OCI-LY1 (cell line): ENCODE measurements at regions not wholly inside any gene's neighbourhood (a gene's known extent, or its start where the extent isn't known, plus 50 kb on each side); places are given as distances from the start of the nearest gene placed in this dataset.

Source experiments
- H2AFZ ChIP-seq: fragments of 200-600 bp; sonication (generic), shearing (Covaris generic); 2 replicates; pipeline ENCODE4 v1.6.0; 2014; ENCODE audit warnings: antibody characterized with exemption, mild to moderate bottlenecking, low read length
- H3F3A ChIP-seq: fragments of 200-600 bp; sonication (generic), shearing (Covaris generic); 2 replicates; pipeline ENCODE4 v1.6.0; 2014; ENCODE audit warnings: mild to moderate bottlenecking, antibody characterized with exemption, low read length, moderate library complexity; ENCODE audit not compliant: insufficient read depth
- H3K27ac ChIP-seq: fragments of 200-600 bp; sonication (generic); 2 replicates; pipeline ENCODE4 v1.5.1; 2014; ENCODE audit warnings: low read length, mixed run types, mild to moderate bottlenecking, low read depth; ENCODE audit not compliant: poor library complexity, severe bottlenecking
- H3K27me3 ChIP-seq: fragments of 200-600 bp; sonication (generic); 2 replicates; pipeline ENCODE4 v1.6.0; 2014; ENCODE audit warnings: antibody characterized with exemption, mild to moderate bottlenecking, low read length, moderate library complexity; ENCODE audit not compliant: insufficient read depth
- H3K36me3 ChIP-seq: fragments of 200-600 bp; sonication (generic); 2 replicates; pipeline ENCODE4 v1.6.1; 2014; ENCODE audit warnings: mild to moderate bottlenecking, antibody characterized with exemption, low read length, moderate library complexity, mixed read lengths; ENCODE audit not compliant: insufficient read depth
- H3K4me1 ChIP-seq: fragments of 200-600 bp; sonication (generic); 2 replicates; pipeline ENCODE4 v1.5.1; 2014; ENCODE audit warnings: mild to moderate bottlenecking, low read length, moderate library complexity; ENCODE audit not compliant: insufficient read depth, severe bottlenecking
- H3K4me2 ChIP-seq: fragments of 200-600 bp; sonication (generic), shearing (Covaris generic); 2 replicates; pipeline ENCODE4 v1.6.1; 2014; ENCODE audit warnings: low read length
- H3K4me3 ChIP-seq: fragments of 200-600 bp; sonication (generic); 2 replicates; pipeline ENCODE4 v1.5.1; 2014; ENCODE audit warnings: low read length, low read depth, mild to moderate bottlenecking, mixed read lengths; ENCODE audit not compliant: poor library complexity, severe bottlenecking
- H3K79me2 ChIP-seq: fragments of 200-600 bp; shearing (Covaris generic); 2 replicates; pipeline ENCODE4 v1.6.1; 2016; ENCODE audit warnings: mixed run types, low read length, mixed read lengths; ENCODE audit not compliant: insufficient read depth
- H3K9ac ChIP-seq: fragments of 200-600 bp; sonication (generic), shearing (Covaris generic); 2 replicates; pipeline ENCODE4 v1.6.1; 2014; ENCODE audit warnings: mild to moderate bottlenecking, low read length, mixed read lengths
- H3K9me2 ChIP-seq: fragments of 200-600 bp; sonication (generic), shearing (Covaris generic); 2 replicates; pipeline ENCODE4 v1.6.1; 2014; ENCODE audit warnings: low read depth, mild to moderate bottlenecking, low read length, mixed read lengths
- H3K9me3 ChIP-seq: fragments of 200-600 bp; shearing (Covaris generic); 2 replicates; pipeline ENCODE4 v1.6.1; 2014; ENCODE audit warnings: low read length, mixed read lengths
- H4K20me1 ChIP-seq: fragments of 200-600 bp; sonication (generic), shearing (Covaris generic); 2 replicates; pipeline ENCODE4 v1.6.0; 2016; ENCODE audit warnings: mild to moderate bottlenecking, low read length; ENCODE audit not compliant: insufficient read depth
- CTCF ChIP-seq: fragments of 200-600 bp; sonication (generic), shearing (Covaris generic); IDR thresholded peaks from 2 replicates; pipeline ENCODE4 v1.5.1; 2017; ENCODE audit warnings: mild to moderate bottlenecking, antibody characterized with exemption, low read length, moderate library complexity, mixed read lengths
- EZH2 ChIP-seq: fragments of 200-600 bp; sonication (generic), shearing (Covaris generic); IDR thresholded peaks from 2 replicates; pipeline ENCODE4 v1.8.0; 2017; ENCODE audit warnings: borderline replicate concordance, mixed run types, mild to moderate bottlenecking, antibody characterized with exemption, low read length, moderate library complexity, mixed read lengths

GRCh38 chr13:34128661-34129060, 310.7 kb downstream of the RFC3 start:
- Histone ChIP-seq H3K9me3 (no peaks in the 10 kb centered on the region), H3K36me3 (no peaks in the 10 kb centered on the region), H3K4me3 (no peak overlapping the region), H3K27me3 (no peaks in the 10 kb centered on the region), H3K4me2 (no peak overlapping the region), H3K79me2 (no peaks in the 10 kb centered on the region), H3F3A (no peaks in the 10 kb centered on the region), H3K4me1 (no peaks in the 10 kb centered on the region), H2AFZ (no peak overlapping the region), H3K27ac (no peak overlapping the region), H4K20me1 (no peaks in the 10 kb centered on the region), H3K9ac (no peak overlapping the region), H3K9me2 (no peaks in the 10 kb centered on the region)
- no peak for TF ChIP-seq CTCF
- TF ChIP-seq EZH2: no peak

GRCh38 chr13:34129436-34129835, 311.5 kb downstream of the RFC3 start:
- Histone ChIP-seq H3K4me1 (no peaks in the 10 kb centered on the region), H3K79me2 (no peaks in the 10 kb centered on the region), H3K9ac (no peak overlapping the region), H3K9me3 (no peaks in the 10 kb centered on the region), H3K4me3 (no peak overlapping the region), H3K4me2 (no peak overlapping the region), H3K36me3 (no peaks in the 10 kb centered on the region), H3K27ac (no peak overlapping the region), H2AFZ (no peak overlapping the region), H3K27me3 (no peaks in the 10 kb centered on the region), H3K9me2 (no peaks in the 10 kb centered on the region), H4K20me1 (no peaks in the 10 kb centered on the region), H3F3A (no peaks in the 10 kb centered on the region)
- TF ChIP-seq CTCF (no peak), EZH2 (no peak)

DNA sequence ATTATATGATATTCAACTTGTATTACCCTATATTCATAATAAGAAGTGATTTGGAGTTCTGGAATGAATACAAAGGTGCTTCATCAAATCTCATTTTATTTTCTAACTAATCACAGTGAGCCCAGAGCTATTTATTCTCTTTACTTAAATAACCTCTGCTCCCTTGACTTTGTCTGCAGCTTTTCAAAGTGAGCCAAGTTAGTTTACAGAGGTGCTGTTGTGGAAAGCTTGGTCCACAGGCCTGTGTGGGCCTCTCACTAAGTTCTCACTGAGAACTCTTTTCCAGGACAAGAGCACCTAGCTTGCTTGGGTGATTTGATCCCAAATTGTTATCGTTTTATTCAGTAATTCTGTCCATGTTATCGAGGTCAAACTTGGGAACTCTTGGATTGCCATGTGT, 319.3 kb downstream of the RFC3 start:
- Histone ChIP-seq H3K36me3 (no peaks in the 10 kb centered on the region), H4K20me1 (no peaks in the 10 kb centered on the region), H3K9ac (no peak overlapping the region), H3K27ac (no peak overlapping the region), H3K9me3 (no peaks in the 10 kb centered on the region), H3F3A (no peaks in the 10 kb centered on the region), H3K9me2 (no peaks in the 10 kb centered on the region), H2AFZ (no peak overlapping the region), H3K27me3 (no peaks in the 10 kb centered on the region), H3K4me2 (no peak overlapping the region), H3K4me3 (no peak overlapping the region), H3K79me2 (no peaks in the 10 kb centered on the region), H3K4me1 (no peaks in the 10 kb centered on the region)
- TF ChIP-seq EZH2 (no peak), CTCF (no peak)
